CD4-positive, alpha-beta T cell (primary cell): ENCODE measurements at regions not wholly inside any gene's neighbourhood (a gene's known extent, or its start where the extent isn't known, plus 50 kb on each side); places are given as distances from the start of the nearest gene placed in this dataset.

Source experiments
- ATAC-seq: fragments of 200-7000 bp; cut with Tn5 transposase; one replicate; pipeline ENCODE4 v1.10.0; 2022; ENCODE audit warnings: mild to moderate bottlenecking; ENCODE audit not compliant: poor library complexity
- CTCF ChIA-PET: fragments of 350-600 bp; sonication (Branson Sonifier 250); formaldehyde crosslinking; loops from one replicate; lab custom pipeline; 2021; ENCODE audit warnings: antibody characterized with exemption, inconsistent platforms; lab: Charles Lee
- POLR2A ChIA-PET: fragments of 350-600 bp; sonication (Branson Sonifier 250); formaldehyde crosslinking; loops from one replicate; lab custom pipeline; 2021; ENCODE audit warnings: antibody characterized with exemption, inconsistent platforms; lab: Charles Lee
- DNase-seq, 14 experiments: peaks; one replicate each; pipeline ENCODE4 v3.0.0-alpha.2; 2013 to 2020; ENCODE audit warnings: mixed read lengths in 2 of 14
- H3K27ac ChIP-seq, 2 donors: one replicate each; pipeline versions ENCODE4 v1.5.1 to v1.7.0; 2013; ENCODE audit warnings: low read length in 2 of 2, low read depth in 1 of 2, mild to moderate bottlenecking in 1 of 2
- H3K27me3 ChIP-seq, 2 experiments: 1 replicate in 1 of 2; 2 replicates in 1 of 2; pipeline versions ENCODE4 v1.6.1 to v1.7.0; 2013; ENCODE audit warnings: low read length in 2 of 2, control low read depth in 1 of 2, mild to moderate bottlenecking in 1 of 2, moderate library complexity in 1 of 2; ENCODE audit not compliant: insufficient read depth in 2 of 2, control insufficient read depth in 1 of 2
- H3K36me3 ChIP-seq: one replicate; pipeline ENCODE4 v1.6.1; 2013; ENCODE audit warnings: low read length, control low read depth; ENCODE audit not compliant: insufficient read depth
- H3K4me1 ChIP-seq: one replicate; pipeline ENCODE4 v1.6.1; 2013; ENCODE audit warnings: low read length, control low read depth; ENCODE audit not compliant: insufficient read depth
- H3K4me3 ChIP-seq: one replicate; pipeline ENCODE4 v1.5.1; 2013; ENCODE audit warnings: mild to moderate bottlenecking, low read length, moderate library complexity
- H3K9me3 ChIP-seq, 2 experiments: 1 replicate in 1 of 2; 2 replicates in 1 of 2; pipeline versions ENCODE4 v1.6.1 to v1.7.0; 2013; ENCODE audit warnings: low read length in 2 of 2, mild to moderate bottlenecking in 2 of 2, control low read depth in 1 of 2, moderate library complexity in 1 of 2; ENCODE audit not compliant: control insufficient read depth in 1 of 2, insufficient read depth in 1 of 2
- H3K27ac Mint-ChIP-seq: one replicate; pipeline ENCODE4 v1.8.0; 2020; ENCODE audit warnings: mixed read lengths
- H3K27me3 Mint-ChIP-seq: one replicate; pipeline ENCODE4 v1.8.0; 2021; ENCODE audit warnings: mixed read lengths
- H3K36me3 Mint-ChIP-seq: one replicate; pipeline ENCODE4 v1.8.0; 2021; ENCODE audit warnings: low read depth, mixed read lengths
- H3K4me1 Mint-ChIP-seq: one replicate; pipeline ENCODE4 v1.8.0; 2021; ENCODE audit warnings: low read depth, mixed read lengths
- H3K4me3 Mint-ChIP-seq: one replicate; pipeline ENCODE4 v1.8.0; 2020; ENCODE audit warnings: mild to moderate bottlenecking, mixed read lengths
- H3K9me3 Mint-ChIP-seq: one replicate; pipeline ENCODE4 v1.8.0; 2020; ENCODE audit warnings: mixed read lengths
- intact Hi-C, 2 experiments: fragments of 100-400 bp; cut with DNase I in 1 of 2; cut with micrococcal nuclease in 1 of 2; formaldehyde crosslinking; loops; one replicate each; pipeline versions ENCODE4 v1.15.1 to v1.9.0; 2023 to 2025; cut with DNase I, micrococcal nuclease
- TF ChIP-seq, protein P1 (sequence below): fragments of 200-600 bp; IDR thresholded peaks from one replicate; pipeline ENCODE4 v1.8.0; 2022; ENCODE audit warnings: antibody characterized with exemption, mild to moderate bottlenecking

- no peak for DNase-seq
- peaks cover 0 to 6% of the 10 kb centered on the region in 2 experiments for H3K9me3 ChIP-seq
- H3K36me3 Mint-ChIP-seq = no peaks in the 10 kb centered on the region
- no peak overlapping the region for H3K27ac ChIP-seq
- H3K27me3 Mint-ChIP-seq = no peaks in the 10 kb centered on the region
- no peak for ATAC-seq
- peaks cover 0 to 3% of the 10 kb centered on the region in 2 experiments for H3K27me3 ChIP-seq
- H3K36me3 ChIP-seq = no peaks in the 10 kb centered on the region
- CTCF ChIA-PET = no interaction called here
- no peaks in the 10 kb centered on the region for H3K4me1 ChIP-seq
- no peaks in the 10 kb centered on the region for H3K4me1 Mint-ChIP-seq
- H3K4me3 ChIP-seq = no peak overlapping the region
- no peak overlapping the region for H3K27ac Mint-ChIP-seq
- no peak overlapping the region for H3K4me3 Mint-ChIP-seq
- POLR2A ChIA-PET = no interaction called here
- intact Hi-C loops = no loop called here
- TF ChIP-seq, protein P1, sequence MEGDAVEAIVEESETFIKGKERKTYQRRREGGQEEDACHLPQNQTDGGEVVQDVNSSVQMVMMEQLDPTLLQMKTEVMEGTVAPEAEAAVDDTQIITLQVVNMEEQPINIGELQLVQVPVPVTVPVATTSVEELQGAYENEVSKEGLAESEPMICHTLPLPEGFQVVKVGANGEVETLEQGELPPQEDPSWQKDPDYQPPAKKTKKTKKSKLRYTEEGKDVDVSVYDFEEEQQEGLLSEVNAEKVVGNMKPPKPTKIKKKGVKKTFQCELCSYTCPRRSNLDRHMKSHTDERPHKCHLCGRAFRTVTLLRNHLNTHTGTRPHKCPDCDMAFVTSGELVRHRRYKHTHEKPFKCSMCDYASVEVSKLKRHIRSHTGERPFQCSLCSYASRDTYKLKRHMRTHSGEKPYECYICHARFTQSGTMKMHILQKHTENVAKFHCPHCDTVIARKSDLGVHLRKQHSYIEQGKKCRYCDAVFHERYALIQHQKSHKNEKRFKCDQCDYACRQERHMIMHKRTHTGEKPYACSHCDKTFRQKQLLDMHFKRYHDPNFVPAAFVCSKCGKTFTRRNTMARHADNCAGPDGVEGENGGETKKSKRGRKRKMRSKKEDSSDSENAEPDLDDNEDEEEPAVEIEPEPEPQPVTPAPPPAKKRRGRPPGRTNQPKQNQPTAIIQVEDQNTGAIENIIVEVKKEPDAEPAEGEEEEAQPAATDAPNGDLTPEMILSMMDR = no peak
- H3K9me3 Mint-ChIP-seq = no peaks in the 10 kb centered on the region
Observed at GRCh38 chr2:121904656-121905055, 149.2 kb downstream of the TSN start.

- ChIA-PET CTCF (no interaction called here), POLR2A (no interaction called here)
- Histone ChIP-seq H3K36me3 (no peaks in the 10 kb centered on the region), H3K4me3 (no peak overlapping the region), H3K4me1 (no peaks in the 10 kb centered on the region), H3K9me3 (peaks cover 0 to 6% of the 10 kb centered on the region in 2 experiments), H3K27me3 (peaks cover 0 to 3% of the 10 kb centered on the region in 2 experiments), H3K27ac (no peak overlapping the region)
- no peak for DNase-seq
- H3K27me3 Mint-ChIP-seq = no peaks in the 10 kb centered on the region
- intact Hi-C loops = no loop called here
- no peaks in the 10 kb centered on the region for H3K36me3 Mint-ChIP-seq
- no peak overlapping the region for H3K4me3 Mint-ChIP-seq
- no peak for ATAC-seq
- H3K27ac Mint-ChIP-seq = no peak overlapping the region
- no peaks in the 10 kb centered on the region for H3K9me3 Mint-ChIP-seq
- TF ChIP-seq, protein P1 = no peak
- H3K4me1 Mint-ChIP-seq = no peaks in the 10 kb centered on the region
Observed at GRCh38 chr2:121905201-121905600, 149.8 kb downstream of the TSN start.

GRCh38 chr2:121906170-121906569 lies 150.7 kb downstream of the TSN start:
- Histone ChIP-seq H3K36me3 (no peaks in the 10 kb centered on the region), H3K27me3 (peaks cover 0 to 3% of the 10 kb centered on the region in 2 experiments), H3K4me1 (no peaks in the 10 kb centered on the region), H3K27ac (no peak overlapping the region), H3K9me3 (peaks cover 0 to 6% of the 10 kb centered on the region in 2 experiments), H3K4me3 (no peak overlapping the region)
- intact Hi-C loops = no loop called here
- Mint-ChIP-seq H3K27ac (no peak overlapping the region), H3K27me3 (peaks cover 5% of the 10 kb centered on the region), H3K4me1 (no peaks in the 10 kb centered on the region), H3K9me3 (no peaks in the 10 kb centered on the region), H3K36me3 (no peaks in the 10 kb centered on the region), H3K4me3 (no peak overlapping the region)
- DNase-seq = no peak
- no peak for ATAC-seq
- TF ChIP-seq, protein P1 = no peak
- POLR2A ChIA-PET = no interaction called here
- CTCF ChIA-PET = no interaction called here
